Mucosa of gallbladder (tissue), 1 donor: ENCODE measurements at regions not wholly inside any gene's neighbourhood (a gene's known extent, or its start where the extent isn't known, plus 50 kb on each side); places are given as distances from the start of the nearest gene placed in this dataset.
"Not testable (repeated sequence)": the region's sequence is repeated elsewhere in the genome, so short reads cannot be mapped to it uniquely, and the experiment has no call there.

Experiments
- DNase-seq: peaks from one replicate; pipeline ENCODE4 v3.0.0-alpha.2; 2020; ENCODE audit warnings: low spot score
- donor health status: DM: no; HTN: no; CAD: no.

DNA sequence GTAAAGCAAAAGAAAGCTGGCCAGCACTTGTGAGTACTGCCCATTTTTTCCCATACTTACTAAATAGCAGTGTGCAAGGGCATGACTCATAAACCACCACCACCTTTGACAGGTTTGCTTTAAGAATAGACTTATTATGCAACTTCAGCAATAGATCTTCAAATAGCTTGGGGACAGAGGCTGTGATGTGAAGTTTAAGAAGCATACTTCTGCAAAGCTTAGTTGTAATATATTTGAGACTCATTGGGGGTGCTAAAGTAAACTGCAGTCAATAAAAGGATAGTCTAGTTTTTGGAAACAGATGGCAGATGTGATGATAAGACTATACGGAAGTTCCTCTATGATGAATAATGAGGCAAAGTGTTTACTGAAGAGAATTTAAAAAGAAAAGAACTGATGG lies 210.0 kb downstream of the PLA2G4A start:
- DNase-seq = no peak

DNA sequence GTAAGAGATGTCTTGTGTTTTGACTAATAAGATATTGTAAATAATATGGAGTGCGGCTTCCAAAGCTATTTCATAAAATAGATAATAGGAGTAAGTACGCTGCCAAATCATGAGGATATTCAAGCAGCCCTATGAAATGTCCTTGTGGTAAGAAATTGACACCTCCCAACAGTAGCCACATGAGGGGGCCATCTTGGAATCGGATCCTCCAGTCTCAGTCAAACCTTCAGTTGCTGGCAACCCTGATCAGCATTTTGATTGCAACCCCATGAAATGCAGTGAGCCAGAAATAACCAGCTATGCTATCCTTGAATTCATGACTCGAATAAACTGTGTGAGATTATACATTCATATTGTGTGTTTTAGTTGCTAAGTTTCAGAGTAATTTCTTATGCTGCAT lies 212.4 kb downstream of the PLA2G4A start:
- DNase-seq = no peak

GRCh38 chr1:187042538-187042937 lies 213.8 kb downstream of the PLA2G4A start:
- DNase-seq = no peak

DNA sequence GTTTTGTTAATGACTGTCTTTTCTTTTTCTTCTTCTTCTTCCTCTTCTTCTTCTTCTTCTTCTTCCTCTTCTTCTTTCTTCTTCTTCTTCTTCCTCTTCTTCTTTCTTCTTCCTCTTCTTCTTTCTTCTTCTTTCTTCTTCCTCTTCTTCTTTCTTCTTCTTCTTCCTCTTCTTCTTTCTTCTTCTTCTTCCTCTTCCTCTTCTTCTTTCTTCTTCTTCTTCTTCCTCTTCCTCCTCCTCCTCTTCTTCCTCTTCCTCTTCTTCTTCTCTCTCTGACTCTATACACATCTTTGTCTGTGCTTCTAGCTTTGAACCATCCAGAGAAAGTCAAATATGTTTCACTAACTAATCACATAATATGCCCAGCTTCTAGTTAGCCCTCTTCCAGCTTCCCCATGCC lies 214.7 kb downstream of the PLA2G4A start:
- not testable (repeated sequence) for DNase-seq

DNA sequence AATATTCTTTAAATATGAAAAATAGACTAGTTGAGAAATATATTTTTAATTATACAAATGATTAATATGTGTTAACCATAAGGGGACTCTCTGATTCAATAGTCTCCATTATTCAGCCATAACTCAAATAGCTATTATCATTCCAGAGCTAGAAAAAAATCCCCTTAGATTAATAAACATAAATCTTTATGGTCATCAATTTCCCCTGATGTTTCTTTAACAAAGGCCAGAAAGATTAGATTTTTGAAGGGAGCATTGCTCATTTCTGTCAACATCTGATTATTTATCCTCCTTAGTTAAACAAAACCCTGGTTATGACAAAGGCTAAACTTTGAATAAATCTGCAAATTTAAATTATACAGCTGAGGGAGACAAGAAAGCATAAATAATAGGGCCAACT lies 215.7 kb downstream of the PLA2G4A start:
- DNase-seq = no peak

DNA sequence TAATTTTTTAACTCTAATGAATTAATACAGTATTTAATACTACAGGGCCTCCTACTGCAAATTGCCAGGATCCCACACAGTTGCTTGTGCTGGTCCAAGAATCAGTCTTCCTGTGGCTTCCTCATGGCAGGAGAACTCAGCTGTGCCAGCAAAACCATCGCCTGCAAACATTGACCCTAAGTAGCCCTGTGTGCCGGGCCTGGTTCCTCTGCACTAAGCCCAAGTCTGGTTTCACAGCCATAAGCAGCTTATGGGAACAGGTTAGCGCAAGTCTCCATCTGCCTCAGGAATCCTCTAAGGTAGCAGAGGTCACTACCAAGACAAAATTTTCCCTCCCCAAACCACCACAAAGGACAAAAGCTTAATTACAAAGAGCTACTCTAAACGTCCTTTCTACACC lies 216.6 kb downstream of the PLA2G4A start:
- no peak for DNase-seq

DNA sequence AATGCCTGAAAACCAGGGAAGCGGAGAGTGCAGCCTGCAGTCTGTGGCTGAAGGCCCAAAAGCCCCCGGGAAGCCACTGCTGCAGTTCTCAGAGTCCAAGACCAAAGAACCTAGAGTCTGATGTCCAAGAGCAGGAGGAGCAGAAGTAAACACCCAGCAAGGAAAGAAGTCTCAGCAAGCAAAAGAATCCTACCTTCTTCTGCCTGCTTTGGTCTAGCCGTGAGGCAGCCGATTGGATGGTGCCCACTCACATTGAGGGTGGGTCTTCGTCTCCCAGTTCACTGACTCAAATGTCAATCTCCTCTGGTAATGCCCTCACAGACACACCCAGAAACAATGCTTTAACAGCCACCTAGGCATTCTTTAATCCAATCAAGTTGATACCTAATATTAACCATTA lies 217.5 kb downstream of the PLA2G4A start:
- no peak for DNase-seq

DNA sequence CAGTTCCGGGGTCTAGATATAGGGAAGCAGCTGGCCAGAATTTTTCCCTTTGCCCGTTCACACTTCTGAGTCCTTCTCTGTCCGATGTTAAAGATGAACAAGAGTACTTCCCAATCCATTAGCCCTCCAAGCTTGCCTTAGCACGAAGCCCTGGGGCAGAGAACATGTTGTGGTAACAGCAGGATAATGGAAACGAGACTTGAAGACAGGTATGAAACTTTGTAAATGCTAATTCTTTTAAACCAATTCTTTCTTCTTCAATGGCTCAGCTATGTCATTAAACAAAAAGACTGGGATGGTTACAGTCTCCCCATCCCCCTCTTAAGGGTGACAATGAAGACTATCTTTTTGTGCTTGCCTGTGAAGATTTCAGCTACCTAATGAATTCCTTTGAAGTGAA lies 218.5 kb downstream of the PLA2G4A start:
- no peak for DNase-seq

DNA sequence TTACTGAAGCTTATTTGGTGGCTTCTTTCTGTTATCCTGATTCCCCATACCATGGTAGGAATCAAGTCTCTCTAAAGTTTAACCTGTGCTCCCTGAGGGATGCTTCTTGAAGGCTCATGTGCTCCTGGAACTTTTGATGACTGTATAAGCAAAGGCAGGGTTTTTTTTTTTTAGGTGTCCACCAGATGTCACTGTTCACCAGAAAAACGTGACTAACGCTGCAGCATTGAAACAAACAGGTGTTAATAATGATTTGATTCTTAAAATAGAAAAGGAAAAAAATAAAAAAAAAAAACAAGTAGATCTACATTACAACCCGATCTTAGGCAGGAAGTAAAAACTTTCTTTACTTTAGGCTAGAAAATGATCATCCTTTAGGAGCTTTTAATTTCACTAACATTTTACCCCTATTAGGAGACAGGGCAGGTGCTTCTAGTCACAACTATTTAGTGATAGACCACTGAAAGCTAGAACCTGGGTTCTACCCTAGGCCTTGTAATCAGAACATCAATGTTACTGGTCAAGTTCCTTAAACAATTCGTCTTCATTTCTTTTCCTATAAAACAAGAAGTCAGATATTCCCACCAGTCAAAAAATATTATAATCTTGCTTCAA lies 223.0 kb downstream of the PLA2G4A start:
- no peak for DNase-seq

- no peak for DNase-seq
These were observed 225.1 kb downstream of the PLA2G4A start for GRCh38 chr1:187053876-187054275.

DNA sequence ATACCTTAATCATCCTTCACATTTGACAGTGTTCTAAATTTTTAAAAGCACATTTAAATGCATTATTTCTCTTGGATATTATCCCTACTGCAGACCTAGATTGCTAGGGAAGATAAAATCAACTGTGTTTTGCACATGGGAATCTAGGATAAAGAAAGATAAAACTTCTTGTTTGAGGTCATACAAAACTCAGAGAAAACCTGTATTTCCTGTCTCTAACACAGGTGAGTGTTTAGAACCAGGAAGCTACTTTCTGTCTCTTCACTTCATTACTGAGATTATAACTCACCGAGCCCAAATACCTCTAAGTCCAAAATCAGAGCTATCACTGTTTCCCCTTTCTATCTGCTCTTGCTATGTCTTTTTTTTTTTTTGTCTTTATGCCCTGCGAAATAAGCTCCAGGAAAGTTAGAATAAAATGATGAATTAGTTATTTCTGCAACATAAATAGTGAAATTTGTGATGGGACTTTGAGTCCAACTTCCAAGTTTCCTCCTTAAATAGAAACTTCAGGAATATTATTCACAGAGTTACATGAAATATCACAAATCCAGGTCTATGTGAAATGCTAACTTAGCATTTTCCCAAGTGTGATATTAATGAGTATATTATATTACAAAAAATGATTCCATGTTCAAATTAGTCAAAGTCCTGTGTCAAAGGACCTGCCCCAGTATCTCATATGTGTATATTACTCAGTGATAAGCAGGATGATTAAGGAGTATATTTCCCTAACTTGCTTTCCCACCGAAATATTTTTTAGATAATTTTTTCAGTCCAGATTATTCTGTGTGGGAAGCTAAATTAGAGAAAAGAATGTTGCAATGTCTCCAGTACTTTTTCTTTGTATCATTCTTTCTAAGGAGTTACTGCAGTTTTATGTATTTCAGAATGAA lies 226.4 kb downstream of the PLA2G4A start:
- DNase-seq = no peak

DNA sequence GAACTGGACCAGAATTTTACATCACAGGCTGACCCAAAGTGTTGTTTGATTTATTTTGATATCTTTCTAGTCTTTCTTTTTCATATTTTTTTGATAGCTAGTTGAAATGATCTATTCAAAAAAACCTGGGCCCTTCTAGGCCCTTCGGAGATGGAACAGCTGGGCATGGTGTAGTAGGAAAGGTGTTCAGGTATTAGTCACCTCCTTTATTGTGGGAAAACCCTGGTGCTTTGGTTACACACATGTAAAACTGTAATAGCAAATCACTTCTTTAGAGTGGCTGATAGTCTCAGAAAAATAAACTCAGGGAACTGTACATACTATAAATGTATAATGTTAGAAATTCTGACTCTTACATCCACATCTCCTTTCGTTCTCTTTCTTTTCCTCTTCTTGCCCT lies 234.5 kb downstream of the PLA2G4A start:
- no peak for DNase-seq

GRCh38 chr1:187067160-187067559 lies 238.4 kb downstream of the PLA2G4A start:
- DNase-seq = no peak

GRCh38 chr1:187070076-187070475 lies 241.3 kb downstream of the PLA2G4A start:
- no peak for DNase-seq

- DNase-seq = not testable (repeated sequence)
These were observed 243.7 kb downstream of the PLA2G4A start for GRCh38 chr1:187072262-187073034.

GRCh38 chr1:187073035-187073560 lies 244.3 kb downstream of the PLA2G4A start:
- not testable (repeated sequence) for DNase-seq

GRCh38 chr1:187073634-187074245 lies 245.0 kb downstream of the PLA2G4A start:
- not testable (repeated sequence) for DNase-seq

GRCh38 chr1:187074445-187075048 lies 245.8 kb downstream of the PLA2G4A start:
- no peak for DNase-seq

GRCh38 chr1:187076922-187077321 lies 248.2 kb downstream of the PLA2G4A start:
- DNase-seq = no peak

DNA sequence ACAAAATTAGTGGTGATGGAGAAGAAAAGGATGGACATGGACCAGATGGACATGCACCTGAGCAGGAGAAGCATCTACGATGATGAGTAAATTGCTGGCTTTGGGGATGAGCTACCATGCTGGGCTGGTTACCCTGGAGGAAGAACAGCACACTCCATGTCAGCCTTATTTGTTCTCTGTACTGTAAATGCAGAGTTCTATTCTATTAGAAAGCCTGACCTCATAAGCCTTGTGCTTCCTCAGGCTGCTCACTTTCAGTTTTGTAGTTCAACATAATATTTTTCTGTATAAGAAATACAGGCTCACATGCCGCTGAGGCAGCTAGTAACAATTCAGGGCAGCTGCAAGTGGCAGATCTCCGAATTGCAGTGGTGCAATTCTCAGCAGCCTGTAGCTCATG lies 249.6 kb downstream of the PLA2G4A start:
- DNase-seq = no peak

DNA sequence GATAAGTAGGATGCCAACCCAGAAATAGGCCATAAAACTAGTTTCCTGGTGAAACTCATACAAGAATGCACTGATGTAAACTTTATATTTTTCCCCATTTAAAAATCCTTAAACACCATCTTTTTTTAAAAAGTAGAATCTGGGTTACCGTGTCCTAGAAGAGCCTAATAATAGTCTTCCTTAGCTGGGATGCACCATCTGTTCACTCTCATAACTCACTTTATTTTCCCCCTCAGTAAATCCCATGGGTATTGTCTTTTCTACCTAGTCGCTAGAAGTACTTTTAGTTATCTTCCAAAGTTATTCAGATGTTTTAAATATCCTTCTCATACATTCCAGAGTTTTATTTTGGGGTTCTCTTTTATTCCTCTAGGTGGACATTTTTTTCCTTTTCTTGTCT lies 250.2 kb downstream of the PLA2G4A start:
- no peak for DNase-seq
